ENCODE measurements at regions not wholly inside any gene's neighbourhood (a gene's known extent, or its start where the extent isn't known, plus 50 kb on each side); places are given as distances from the start of the nearest gene placed in this dataset.

GRCh38 chr9:16031486-16031885 is 478.6 kb downstream of the CCDC171 start:
- TF ChIP-seq CTCF (IDR thresholded peaks at IDR 0.05; ENCODE audit: control insufficient read depth, extremely low read depth, insufficient read depth), result no peak
- no peak for DNase-seq (ENCODE audit: low read depth)
- no peak overlapping the region for H3K4me3 ChIP-seq (ENCODE audit: low read depth, low read length)

- DNase-seq (ENCODE audit: low read depth), result no peak
- H3K4me3 ChIP-seq (ENCODE audit: low read depth, low read length), result no peak overlapping the region
- TF ChIP-seq CTCF (IDR thresholded peaks at IDR 0.05; ENCODE audit: control insufficient read depth, extremely low read depth, insufficient read depth), result no peak
These were observed 479.1 kb downstream of the CCDC171 start for GRCh38 chr9:16031971-16032370.

GRCh38 chr9:16032799-16033198 is 480.0 kb downstream of the CCDC171 start:
- H3K4me3 ChIP-seq (ENCODE audit: low read depth, low read length), result no peak overlapping the region
- no peak for DNase-seq (ENCODE audit: low read depth)
- peak; percentile 47 for TF ChIP-seq CTCF (IDR thresholded peaks at IDR 0.05; ENCODE audit: control insufficient read depth, extremely low read depth, insufficient read depth)

GRCh38 chr9:16033253-16033652 is 480.4 kb downstream of the CCDC171 start:
- no peak overlapping the region for H3K4me3 ChIP-seq (ENCODE audit: low read depth, low read length)
- no peak for DNase-seq (ENCODE audit: low read depth)

GRCh38 chr9:16033921-16034691 is 481.3 kb downstream of the CCDC171 start:
- H3K4me3 ChIP-seq (ENCODE audit: low read depth, low read length), result no peak overlapping the region
- no peak for TF ChIP-seq CTCF (IDR thresholded peaks at IDR 0.05; ENCODE audit: control insufficient read depth, extremely low read depth, insufficient read depth)
- no peak for DNase-seq (ENCODE audit: low read depth)

More at GRCh38 chr9:16033253-16033652, 480.4 kb downstream of the CCDC171 start:
- no peak for TF ChIP-seq CTCF (IDR thresholded peaks at IDR 0.05; ENCODE audit: control insufficient read depth, extremely low read depth, insufficient read depth)

GRCh38 chr9:16039218-16039987 is 486.6 kb downstream of the CCDC171 start:
- TF ChIP-seq CTCF (IDR thresholded peaks at IDR 0.05; ENCODE audit: control insufficient read depth, extremely low read depth, insufficient read depth), result no peak
- H3K4me3 ChIP-seq (ENCODE audit: low read depth, low read length), result no peak overlapping the region
- no peak for DNase-seq (ENCODE audit: low read depth)
